GM18907 (cell line): ENCODE measurements at regions not wholly inside any gene's neighbourhood (a gene's known extent, or its start where the extent isn't known, plus 50 kb on each side); places are given as distances from the start of the nearest gene placed in this dataset.
"Not testable (repeated sequence)": the region's sequence is repeated elsewhere in the genome, so short reads cannot be mapped to it uniquely, and the experiment has no call there.

Source experiments
- ATAC-seq: cut with Tn5 transposase; IDR thresholded peaks from one replicate; pipeline ENCODE4 v1.9.1; 2021; ENCODE audit warnings: mild to moderate bottlenecking, moderate library complexity; ENCODE audit not compliant: unreplicated experiment

GRCh38 chr4:126201251-126202138 is 886.7 kb downstream of the FAT4 start:
- ATAC-seq = not testable (repeated sequence)

DNA sequence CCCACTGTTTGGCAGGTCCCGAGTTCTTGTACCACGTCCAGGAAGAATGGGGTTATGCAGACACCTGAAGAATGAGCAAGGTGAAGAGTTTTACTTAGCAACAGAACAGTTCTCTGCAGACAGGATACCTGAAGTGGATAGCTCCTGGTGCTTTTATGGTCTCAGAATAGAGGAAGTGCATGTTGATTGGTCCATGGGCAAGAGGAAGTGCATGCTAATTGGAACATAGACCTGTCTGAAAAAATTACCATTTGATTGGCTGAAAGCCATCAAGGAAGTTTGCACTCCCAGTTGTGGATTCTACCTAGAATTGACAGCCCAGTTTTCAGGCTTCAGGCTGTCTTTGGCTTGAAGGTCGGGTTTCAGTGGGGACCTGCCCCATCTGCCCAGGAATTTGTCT is 887.5 kb downstream of the FAT4 start:
- ATAC-seq = no peak

- ATAC-seq = no peak
Observed at GRCh38 chr4:126207910-126208309, 893.2 kb downstream of the FAT4 start.

DNA sequence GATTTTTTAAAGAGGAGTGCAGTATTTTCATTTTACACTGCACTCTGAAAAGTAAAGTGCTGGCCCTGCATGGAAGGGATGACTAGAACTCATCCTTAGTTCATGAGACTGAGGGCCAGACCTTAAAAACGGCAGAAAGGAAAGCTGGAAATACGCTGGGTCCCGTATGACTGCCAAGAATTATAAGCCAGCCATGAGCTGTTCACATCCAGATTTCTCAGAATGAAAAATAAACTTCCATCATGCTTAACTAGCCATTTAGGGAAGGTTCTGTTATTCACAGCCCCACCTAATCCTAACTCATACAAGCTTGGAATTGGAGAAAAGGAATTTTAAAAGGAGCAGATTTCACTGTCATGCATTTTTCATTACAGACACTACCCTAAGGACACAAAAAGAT is 894.4 kb downstream of the FAT4 start:
- ATAC-seq = no peak

GRCh38 chr4:126213996-126214395 is 899.2 kb downstream of the FAT4 start:
- no peak for ATAC-seq

- no peak for ATAC-seq
Observed at GRCh38 chr4:126215759-126216158, 901.0 kb downstream of the FAT4 start.

GRCh38 chr4:126216611-126217010 is 901.9 kb downstream of the FAT4 start:
- no peak for ATAC-seq

DNA sequence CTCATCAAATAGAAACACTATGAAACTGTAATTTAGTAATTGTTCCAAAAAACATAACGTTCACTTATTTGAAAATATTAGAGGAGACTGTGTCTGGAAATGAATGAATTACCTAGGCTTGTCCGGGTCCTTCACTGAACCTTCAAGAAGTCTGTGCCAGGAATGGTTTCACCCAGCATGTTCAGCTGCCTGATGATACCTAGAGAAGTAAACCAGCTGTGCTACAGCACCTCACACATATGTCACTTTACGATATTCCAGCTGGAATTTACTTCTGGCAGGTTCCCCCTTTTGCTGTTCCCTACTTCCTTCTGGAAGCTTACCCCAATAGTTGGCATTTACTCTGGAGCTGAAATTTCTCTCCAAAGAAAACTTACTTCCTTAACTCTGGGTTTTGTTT is 906.5 kb downstream of the FAT4 start:
- no peak for ATAC-seq

DNA sequence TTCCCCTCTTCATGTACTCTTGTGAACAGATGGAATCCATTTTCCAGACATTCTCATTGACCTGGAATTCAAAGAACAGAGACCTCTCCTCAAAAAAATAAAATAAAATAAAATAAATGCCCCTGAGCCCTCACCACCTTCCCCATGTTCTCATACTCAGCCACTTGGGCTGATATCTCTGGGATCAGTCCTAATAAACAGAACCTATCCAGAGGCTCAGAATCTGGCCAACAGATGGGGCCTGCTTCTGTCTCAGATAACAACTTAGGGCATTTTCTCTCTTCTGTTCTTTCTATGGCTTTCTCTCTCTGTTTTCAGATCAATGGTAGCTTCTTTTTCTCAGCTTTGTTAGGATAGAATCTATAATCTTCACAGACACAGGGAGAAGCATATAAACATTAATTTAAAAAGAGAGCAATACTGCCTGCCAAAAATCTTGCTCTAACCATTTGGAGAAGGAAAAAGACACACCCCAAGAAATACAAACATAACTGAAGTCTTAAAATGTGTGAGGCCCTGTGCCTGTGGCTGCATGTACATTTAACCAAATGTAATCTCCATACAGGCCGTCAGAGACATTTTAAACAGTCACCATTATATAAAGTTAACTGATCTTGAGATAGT is 907.1 kb downstream of the FAT4 start:
- no peak for ATAC-seq

DNA sequence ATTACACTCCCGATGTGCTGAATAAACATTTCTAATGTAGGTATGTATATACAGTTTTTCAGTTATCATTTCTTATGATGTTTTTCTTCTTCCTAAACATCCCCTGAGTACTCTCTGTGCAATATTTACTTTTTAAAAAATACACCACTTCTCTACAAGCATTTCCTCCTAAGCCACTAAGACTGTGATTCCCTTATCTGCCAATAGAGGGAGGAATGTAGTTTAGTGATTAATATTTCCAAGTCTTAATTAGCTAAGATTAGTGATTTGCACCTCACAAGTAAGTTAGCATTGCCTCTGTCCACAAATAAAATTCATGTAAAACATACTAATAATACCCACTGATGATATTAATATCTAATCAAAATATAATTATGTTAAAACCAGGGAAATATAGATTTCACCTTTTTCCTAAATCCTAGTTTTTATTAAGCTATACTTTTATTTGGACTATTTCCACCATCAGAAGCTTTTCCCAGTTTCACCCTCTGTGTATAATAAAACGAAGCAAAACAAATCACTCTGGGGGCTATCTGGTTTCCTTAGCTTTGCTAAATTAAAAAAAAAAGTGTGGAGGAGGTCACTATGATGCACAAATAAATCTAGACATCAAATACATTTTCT is 909.1 kb downstream of the FAT4 start:
- ATAC-seq = no peak

DNA sequence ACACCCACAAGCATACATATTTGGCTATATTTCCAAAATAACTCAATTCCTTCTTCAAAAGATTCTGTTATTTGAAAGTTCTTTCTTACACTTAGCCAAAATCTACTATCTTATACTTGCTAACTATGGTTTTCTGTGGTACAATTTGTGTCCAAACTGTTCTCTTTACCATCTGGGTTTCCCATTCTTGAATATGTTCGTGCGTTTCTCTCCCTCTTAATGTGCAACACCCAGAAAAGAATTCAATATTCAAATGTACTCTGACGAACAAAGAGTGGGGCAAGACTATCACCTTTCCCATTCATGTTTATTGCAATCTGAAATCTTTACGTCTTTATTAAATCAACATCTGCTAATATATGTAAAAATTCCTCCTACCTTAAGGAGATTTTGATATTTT is 912.7 kb downstream of the FAT4 start:
- ATAC-seq = no peak

GRCh38 chr4:126230269-126230668 is 915.5 kb downstream of the FAT4 start:
- ATAC-seq = no peak

GRCh38 chr4:126233483-126233882 is 918.7 kb downstream of the FAT4 start:
- ATAC-seq = no peak

GRCh38 chr4:126238013-126238412 is 923.3 kb downstream of the FAT4 start:
- no peak for ATAC-seq

DNA sequence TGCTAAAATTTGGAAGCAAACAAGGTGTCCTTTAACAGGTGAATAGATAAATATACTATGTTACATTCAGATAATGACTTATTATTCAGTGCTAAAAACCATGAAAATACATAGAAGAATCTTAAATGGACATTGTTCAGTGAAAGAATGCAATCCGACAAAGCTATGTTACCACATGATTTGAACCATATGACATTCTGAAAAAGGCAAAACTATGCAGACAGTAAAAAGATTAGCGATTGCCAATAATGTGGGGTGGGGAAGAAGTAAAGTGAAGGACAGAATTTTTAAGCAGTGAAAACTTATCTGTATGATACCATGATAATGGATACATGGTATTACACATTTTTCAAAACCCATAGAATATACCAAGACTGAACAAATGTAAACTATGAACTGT is 926.9 kb downstream of the FAT4 start:
- no peak for ATAC-seq

DNA sequence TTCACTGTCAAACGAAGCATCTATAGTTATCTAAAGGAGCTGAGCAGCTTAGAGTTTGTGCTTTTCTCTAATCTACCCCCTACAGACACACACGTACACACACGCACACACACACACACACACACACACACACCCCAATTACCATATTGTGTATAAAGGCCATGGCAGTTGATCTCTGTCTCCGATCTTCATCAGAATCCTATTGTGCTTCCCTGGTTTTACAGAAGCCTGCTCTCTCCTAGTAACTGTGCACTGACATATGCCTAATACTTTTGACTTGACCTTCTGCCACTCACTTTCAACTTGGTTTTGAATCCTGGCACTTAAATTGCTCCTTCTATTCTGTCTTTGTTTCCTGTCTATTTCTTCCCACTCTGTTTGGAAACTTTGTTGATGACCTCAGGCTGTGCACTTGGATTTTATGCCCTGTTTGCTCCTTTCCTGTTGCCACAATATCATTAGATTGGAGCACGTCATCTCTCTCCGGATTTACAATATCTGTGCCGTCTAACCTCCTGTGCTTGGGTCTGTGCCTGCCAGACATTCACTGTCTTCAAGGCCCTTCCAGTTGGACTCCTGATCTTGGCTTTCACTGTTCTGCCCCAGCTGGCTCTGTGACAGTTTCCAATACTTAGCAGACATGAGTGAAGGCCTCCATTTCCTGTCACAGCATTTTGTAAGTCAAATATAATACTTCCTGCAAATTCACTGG is 928.1 kb downstream of the FAT4 start:
- ATAC-seq = no peak

GRCh38 chr4:126247409-126247808 is 932.7 kb downstream of the FAT4 start:
- no peak for ATAC-seq

- no peak for ATAC-seq
Observed at GRCh38 chr4:126250006-126250405, 935.3 kb downstream of the FAT4 start.

DNA sequence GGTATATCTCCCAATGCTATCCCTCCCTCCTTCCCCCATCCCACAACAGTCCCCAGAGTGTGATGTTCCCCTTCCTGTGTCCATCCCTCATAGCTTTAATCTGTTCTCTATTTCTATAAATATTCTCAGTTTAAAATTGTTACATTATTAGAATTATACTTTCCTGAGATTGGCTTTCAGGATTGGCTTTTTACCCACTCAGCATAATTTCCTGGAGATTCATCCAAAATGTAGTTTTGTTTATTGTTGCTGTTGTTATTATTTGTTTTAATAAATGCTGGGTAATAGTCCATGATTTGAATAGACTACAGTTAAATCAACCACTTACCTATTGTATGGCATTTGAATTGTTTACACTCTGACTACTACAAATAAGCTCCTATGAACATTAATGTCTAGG is 936.4 kb downstream of the FAT4 start:
- ATAC-seq = no peak

DNA sequence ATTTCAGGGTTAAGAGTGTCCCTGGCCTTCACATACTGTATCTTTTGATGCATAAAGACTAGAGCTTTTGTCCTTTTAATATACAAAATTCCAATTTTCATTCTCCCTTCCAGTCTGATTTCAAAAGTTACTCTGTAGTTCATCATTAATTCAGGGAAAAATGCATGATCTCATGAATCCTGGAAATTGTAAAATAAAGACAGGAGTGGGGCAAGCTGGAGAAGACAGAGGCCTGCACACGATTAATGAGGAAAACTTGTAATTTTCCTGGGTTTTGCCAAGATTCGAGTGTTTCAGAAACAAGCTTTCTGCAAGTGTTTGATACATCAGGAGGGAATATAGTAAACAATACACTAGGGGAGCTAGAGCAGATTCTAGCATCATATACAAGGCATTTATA is 947.9 kb downstream of the FAT4 start:
- ATAC-seq = no peak

DNA sequence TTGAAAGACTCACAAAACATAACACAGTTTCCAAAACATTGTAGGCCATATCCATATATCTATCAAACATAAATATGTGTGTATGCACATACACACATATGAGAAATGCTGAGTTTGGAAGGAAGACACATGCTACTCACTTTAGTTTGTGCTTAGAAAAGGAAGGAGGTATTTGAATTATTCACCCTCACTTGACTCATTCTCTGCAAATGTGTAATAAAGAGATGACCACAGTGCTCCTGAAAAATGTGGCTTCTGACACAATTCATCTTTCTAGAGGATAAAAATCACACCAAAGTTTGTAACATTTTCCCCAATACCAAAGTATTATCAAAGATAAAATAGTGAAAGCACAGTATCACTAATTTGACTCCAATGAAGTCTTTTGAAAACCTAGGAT is 950.1 kb downstream of the FAT4 start:
- ATAC-seq = no peak
